SK-N-MC (cell line): ENCODE measurements at regions not wholly inside any gene's neighbourhood (a gene's known extent, or its start where the extent isn't known, plus 50 kb on each side); places are given as distances from the start of the nearest gene placed in this dataset.

Experiments
- DNase-seq: peaks from one replicate; pipeline ENCODE4 v3.0.0-alpha.2; 2011; ENCODE audit warnings: low read depth, low spot score
- H3K27ac ChIP-seq: fragments of 200-600 bp; sonication (generic); 2 replicates; pipeline ENCODE4 v1.5.1; 2016; ENCODE audit warnings: mixed run types
- H3K36me3 ChIP-seq: fragments of 200-600 bp; sonication (generic); 2 replicates; pipeline ENCODE4 v1.6.1; 2017; ENCODE audit warnings: antibody characterized with exemption, low read length, mixed read lengths; ENCODE audit not compliant: insufficient read depth
- H3K4me3 ChIP-seq: fragments of 200-600 bp; sonication (generic); 2 replicates; pipeline ENCODE4 v1.5.1; 2016
- H3K9ac ChIP-seq: fragments of 200-600 bp; sonication (generic); 2 replicates; pipeline ENCODE4 v1.8.0; 2017; ENCODE audit warnings: mixed run types, mixed read lengths; ENCODE audit not compliant: insufficient read length
- H3K9me3 ChIP-seq: fragments of 200-600 bp; sonication (generic); 2 replicates; pipeline ENCODE4 v1.6.1; 2017; ENCODE audit warnings: low read depth, mild to moderate bottlenecking, antibody characterized with exemption, low read length, moderate library complexity, mixed read lengths
- EZH2 ChIP-seq: fragments of 200-600 bp; sonication (generic); IDR thresholded peaks from one replicate; pipeline ENCODE4 v1.6.1; 2017; ENCODE audit warnings: antibody characterized with exemption
- FOXP2 ChIP-seq: optimal IDR thresholded peaks from 2 replicates; pipeline ENCODE3; 2011; ENCODE audit warnings: mild to moderate bottlenecking, moderate library complexity; ENCODE audit not compliant: insufficient read depth; ENCODE audit errors: extremely low read length, control extremely low read depth
- POLR2AphosphoS5 ChIP-seq: IDR thresholded peaks from 2 replicates; pipeline ENCODE4 v1.6.1; 2012; ENCODE audit warnings: mild to moderate bottlenecking, low read depth, low read length, borderline replicate concordance

GRCh38 chr12:105986779-105987684, 151.7 kb downstream of the NUAK1 start:
- no peaks in the 10 kb centered on the region for H3K36me3 ChIP-seq
- no peak overlapping the region for H3K9ac ChIP-seq
- no peak for DNase-seq
- H3K27ac ChIP-seq: no peak overlapping the region
- TF ChIP-seq FOXP2: no peak
- no peak for TF ChIP-seq POLR2AphosphoS5
- no peak for TF ChIP-seq EZH2
- no peak overlapping the region for H3K4me3 ChIP-seq
- no peaks in the 10 kb centered on the region for H3K9me3 ChIP-seq

- Histone ChIP-seq H3K36me3 (no peaks in the 10 kb centered on the region), H3K9ac (no peak overlapping the region), H3K4me3 (no peak overlapping the region), H3K9me3 (no peaks in the 10 kb centered on the region), H3K27ac (no peak overlapping the region)
- TF ChIP-seq POLR2AphosphoS5 (no peak), FOXP2 (no peak), EZH2 (no peak)
- no peak for DNase-seq
These were observed 151.1 kb downstream of the NUAK1 start for GRCh38 chr12:105987685-105988035.

GRCh38 chr12:105992849-105993740, 145.7 kb downstream of the NUAK1 start:
- no peak overlapping the region for H3K9ac ChIP-seq
- DNase-seq: no peak
- no peaks in the 10 kb centered on the region for H3K36me3 ChIP-seq
- H3K4me3 ChIP-seq: no peak overlapping the region
- H3K27ac ChIP-seq: no peak overlapping the region
- no peak for TF ChIP-seq POLR2AphosphoS5
- no peak for TF ChIP-seq EZH2
- no peak for TF ChIP-seq FOXP2
- H3K9me3 ChIP-seq: no peaks in the 10 kb centered on the region

GRCh38 chr12:105993766-105994555, 144.8 kb downstream of the NUAK1 start:
- Histone ChIP-seq H3K4me3 (no peak overlapping the region), H3K9ac (no peak overlapping the region), H3K9me3 (no peaks in the 10 kb centered on the region)

GRCh38 chr12:105995961-105996431, 142.8 kb downstream of the NUAK1 start:
- TF ChIP-seq POLR2AphosphoS5: no peak
- TF ChIP-seq FOXP2: no peak
- no peak for TF ChIP-seq EZH2
- Histone ChIP-seq H3K9me3 (no peaks in the 10 kb centered on the region), H3K4me3 (no peak overlapping the region), H3K27ac (no peak overlapping the region), H3K9ac (no peak overlapping the region), H3K36me3 (no peaks in the 10 kb centered on the region)
- DNase-seq: no peak

More at GRCh38 chr12:105993766-105994555, 144.8 kb downstream of the NUAK1 start:
- TF ChIP-seq FOXP2 (no peak), EZH2 (no peak)
- Histone ChIP-seq H3K36me3 (no peaks in the 10 kb centered on the region), H3K27ac (no peak overlapping the region)
- DNase-seq: no peak

- Histone ChIP-seq H3K36me3 (no peaks in the 10 kb centered on the region), H3K27ac (no peak overlapping the region), H3K9ac (no peak overlapping the region), H3K9me3 (no peaks in the 10 kb centered on the region), H3K4me3 (no peak overlapping the region)
- no peak for TF ChIP-seq POLR2AphosphoS5
- no peak for TF ChIP-seq EZH2
- no peak for TF ChIP-seq FOXP2
- no peak for DNase-seq
These were observed 140.2 kb downstream of the NUAK1 start for GRCh38 chr12:105998561-105998960.

GRCh38 chr12:106000382-106001104, 138.2 kb downstream of the NUAK1 start:
- Histone ChIP-seq H3K27ac (no peak overlapping the region), H3K9me3 (no peaks in the 10 kb centered on the region), H3K9ac (no peak overlapping the region), H3K36me3 (no peaks in the 10 kb centered on the region), H3K4me3 (no peak overlapping the region)
- no peak for DNase-seq
- TF ChIP-seq EZH2 (no peak), POLR2AphosphoS5 (no peak), FOXP2 (no peak)

- H3K4me3 ChIP-seq: no peak overlapping the region
- no peak overlapping the region for H3K9ac ChIP-seq
- TF ChIP-seq FOXP2 (no peak), POLR2AphosphoS5 (no peak), EZH2 (no peak)
- H3K27ac ChIP-seq: no peak overlapping the region
- H3K36me3 ChIP-seq: no peaks in the 10 kb centered on the region
- H3K9me3 ChIP-seq: no peaks in the 10 kb centered on the region
- no peak for DNase-seq
These were observed 137.5 kb downstream of the NUAK1 start for GRCh38 chr12:106001105-106001836.
